Left colon (tissue), 2 donors: ENCODE measurements at regions not wholly inside any gene's neighbourhood (a gene's known extent, or its start where the extent isn't known, plus 50 kb on each side); places are given as distances from the start of the nearest gene placed in this dataset.

Experiments
- ATAC-seq: fragments of 200-7000 bp; cut with Tn5 transposase; one replicate; pipeline ENCODE4 v1.9.1; 2020; ENCODE audit warnings: mild to moderate bottlenecking, moderate library complexity
- DNase-seq, 2 donors: peaks; one replicate each; pipeline ENCODE4 v3.0.0-alpha.2; 2020
- intact Hi-C, 2 donors: fragments of 100-400 bp; cut with DNase I in 1 of 2; cut with micrococcal nuclease in 1 of 2; formaldehyde crosslinking; loops; one replicate each; pipeline versions ENCODE4 v1.11.2 to v1.14.0; 2022; cut with DNase I, micrococcal nuclease
- donor health status: DM: no; HTN: no; CAD: no.
- donor health status: DM: yes; HTN: yes; CAD: no.

DNA sequence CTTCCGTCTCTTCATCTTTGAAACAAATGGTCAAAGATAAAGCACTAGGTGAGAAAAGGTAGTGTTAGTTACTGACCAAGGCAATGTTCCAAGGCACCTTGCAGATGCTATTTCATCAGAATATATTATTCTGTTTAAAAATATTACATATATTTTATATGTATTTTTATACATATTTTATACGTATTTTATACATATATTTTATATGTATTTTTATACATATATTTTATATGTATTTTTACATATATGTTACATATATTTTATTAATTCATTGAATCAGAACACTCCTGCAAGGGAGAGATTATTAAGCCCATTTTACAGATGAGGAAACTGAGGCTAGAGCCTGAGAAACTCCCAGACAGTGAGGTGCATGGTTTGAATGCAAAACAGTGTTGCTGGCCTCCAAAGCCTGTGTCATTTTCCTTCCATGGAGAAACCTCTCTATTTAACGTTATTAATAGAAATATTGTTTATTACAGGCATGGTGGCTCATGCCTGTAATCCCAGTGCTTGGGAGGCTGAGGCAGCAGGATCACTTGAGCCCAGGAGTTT is 120.6 kb upstream of the CD82 start:
- ATAC-seq (no peak), DNase-seq (no peak)
- intact Hi-C loops, result no loop called here

DNA sequence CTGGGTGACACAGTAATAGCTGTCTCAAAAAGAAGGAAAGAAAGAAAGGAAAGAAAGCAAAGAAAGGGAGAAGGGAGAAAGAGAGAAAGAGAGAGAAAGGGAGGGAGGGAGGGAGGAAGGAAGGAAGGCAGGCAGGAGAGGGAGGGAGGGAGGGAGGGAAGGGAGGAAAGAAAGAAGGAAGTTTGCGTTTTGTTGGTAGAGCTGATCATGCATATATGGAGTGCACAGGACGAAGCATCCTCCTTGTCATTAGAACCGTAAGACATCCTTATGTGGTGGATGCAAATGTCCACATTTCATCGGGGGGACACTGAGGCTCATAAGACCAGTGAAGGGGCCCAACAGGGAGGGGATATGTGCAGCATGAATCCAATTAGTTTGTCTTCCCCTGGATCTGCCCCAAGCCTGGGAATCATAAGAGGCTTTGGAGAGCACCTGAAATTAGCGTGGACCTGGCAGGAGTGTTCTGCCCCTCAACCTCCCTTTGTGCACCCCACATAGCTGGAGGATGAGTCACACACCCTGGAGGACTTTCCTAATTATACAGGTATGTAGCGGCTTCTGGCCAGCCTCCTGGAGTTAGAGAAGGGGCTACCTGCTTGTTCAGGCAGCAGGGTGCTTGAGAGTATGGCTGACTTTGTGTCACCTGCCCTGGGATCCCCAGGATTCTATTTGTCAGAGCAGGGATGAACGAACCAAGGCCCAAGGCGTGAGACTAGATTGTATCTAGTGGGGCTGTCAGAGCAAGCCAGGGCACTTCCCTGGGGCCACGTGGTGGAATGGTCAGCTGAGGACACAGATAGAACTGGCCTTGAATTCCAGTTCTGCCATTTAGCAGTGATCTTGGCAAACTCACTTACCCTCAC is 119.7 kb upstream of the CD82 start:
- DNase-seq (no peak), ATAC-seq (no peak)
- intact Hi-C loops, result no loop called here

DNA sequence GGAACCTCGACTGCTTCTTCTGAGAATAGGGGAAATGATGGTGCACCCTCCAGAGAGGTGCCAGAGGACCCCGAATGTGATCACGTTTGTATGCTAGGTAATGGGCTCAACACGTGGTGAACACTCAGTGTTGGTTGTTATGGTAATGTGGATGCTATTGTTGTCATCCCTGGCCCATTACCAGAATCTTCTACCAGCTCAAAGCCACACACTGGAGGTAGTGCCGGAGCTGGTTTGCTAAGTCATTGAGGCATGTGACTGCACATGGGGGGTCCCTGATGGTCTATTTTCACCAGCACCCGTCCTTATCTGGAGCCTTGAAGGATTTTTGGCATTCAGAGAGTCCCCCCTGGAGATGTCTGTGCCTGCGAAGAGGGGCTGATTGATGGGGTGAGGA is 119.1 kb upstream of the CD82 start:
- ATAC-seq (no peak), DNase-seq (no peak)
- intact Hi-C loops, result no loop called here

- DNase-seq (no peak), ATAC-seq (no peak)
- intact Hi-C loops, result no loop called here
Measured at GRCh38 chr11:44446996-44447771, 118.3 kb upstream of the CD82 start.

GRCh38 chr11:44450295-44450932 is 115.0 kb upstream of the CD82 start:
- intact Hi-C loops, result no loop called here
- DNase-seq (no peak), ATAC-seq (no peak)

DNA sequence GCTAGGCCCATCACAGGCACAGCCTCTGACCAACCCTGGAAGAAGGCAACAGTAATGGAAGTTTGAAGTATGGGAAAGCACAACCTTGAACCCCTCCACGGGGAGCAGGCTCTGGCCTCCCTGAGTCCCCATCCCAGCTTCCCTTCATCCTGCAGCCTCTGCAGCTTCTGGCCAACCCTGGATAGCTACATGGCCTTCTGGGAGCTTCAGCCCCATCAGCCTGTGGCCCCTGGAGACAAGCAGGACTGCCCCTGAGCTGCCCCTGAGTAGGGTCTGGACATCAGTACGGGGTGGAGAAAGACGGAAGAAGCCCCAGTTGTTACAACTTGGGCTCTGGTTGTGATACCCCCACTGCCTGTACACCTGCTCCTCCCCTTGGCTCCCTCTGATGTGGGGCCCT is 113.8 kb upstream of the CD82 start:
- no peak for DNase-seq
- intact Hi-C loops, result no loop called here
- ATAC-seq, result no peak

GRCh38 chr11:44452827-44453572 is 112.5 kb upstream of the CD82 start:
- intact Hi-C loops, result no loop called here
- ATAC-seq (no peak), DNase-seq (no peak)

GRCh38 chr11:44453871-44454270 is 111.6 kb upstream of the CD82 start:
- DNase-seq (no peak), ATAC-seq (no peak)
- intact Hi-C loops, result no loop called here

DNA sequence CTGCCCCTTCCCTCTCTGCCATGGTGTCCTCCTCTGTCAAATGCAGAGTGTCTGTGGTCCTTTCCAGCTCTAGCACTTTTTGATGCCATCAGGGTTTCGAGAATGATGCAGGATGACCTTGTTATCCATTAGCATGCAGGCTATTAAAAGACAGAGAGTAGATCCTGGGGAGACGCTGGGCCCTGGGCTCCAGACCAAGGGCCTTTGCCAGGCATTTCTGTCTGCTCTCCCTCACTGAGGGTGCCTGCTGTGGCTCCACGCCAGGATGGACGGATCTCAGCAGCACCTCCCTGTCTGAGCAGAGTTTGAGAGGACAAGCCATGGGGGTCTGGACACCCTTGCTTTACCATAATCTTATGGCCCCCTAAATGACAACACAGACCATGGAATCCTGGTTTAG is 110.8 kb upstream of the CD82 start:
- intact Hi-C loops, result no loop called here
- DNase-seq (no peak), ATAC-seq (no peak)

- no peak for DNase-seq
- intact Hi-C loops, result no loop called here
- ATAC-seq, result no peak
Measured at GRCh38 chr11:44456544-44457300, 108.7 kb upstream of the CD82 start.

- ATAC-seq (no peak), DNase-seq (no peak)
- intact Hi-C loops, result no loop called here
Measured at GRCh38 chr11:44457862-44458261, 107.6 kb upstream of the CD82 start.

DNA sequence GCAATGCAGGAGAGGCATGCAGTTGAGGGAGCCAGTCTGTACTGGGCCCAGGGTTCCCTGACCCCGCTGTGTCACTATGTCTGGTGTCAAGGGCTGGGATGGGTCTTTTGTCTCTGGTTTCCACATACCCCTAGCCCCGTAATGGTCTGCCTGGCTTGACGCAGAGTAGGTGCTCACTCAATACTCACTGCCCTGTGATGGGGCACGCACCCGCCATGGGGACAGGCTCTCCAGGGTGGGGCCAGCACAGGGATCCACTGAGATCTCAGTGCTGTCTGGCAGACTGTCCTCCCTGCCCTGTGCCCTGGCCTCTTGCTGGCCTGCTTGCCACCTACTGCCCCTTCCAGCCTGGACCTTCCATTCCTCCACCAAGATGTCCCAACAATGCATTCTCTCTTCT is 101.7 kb upstream of the CD82 start:
- ATAC-seq (no peak), DNase-seq (no peak)
- intact Hi-C loops, result no loop called here

- intact Hi-C loops, result no loop called here
- ATAC-seq, result no peak
Measured at GRCh38 chr11:44464741-44465140, 100.7 kb upstream of the CD82 start.

GRCh38 chr11:44466531-44467205 is 98.8 kb upstream of the CD82 start:
- intact Hi-C loops, result no loop called here
- ATAC-seq (no peak), DNase-seq (no peak)

More at GRCh38 chr11:44464741-44465140, 100.7 kb upstream of the CD82 start:
- no peak for DNase-seq

- ATAC-seq, result no peak
- intact Hi-C loops, result no loop called here
- no peak for DNase-seq
Measured at GRCh38 chr11:44467413-44467812, 98.0 kb upstream of the CD82 start.

GRCh38 chr11:44467931-44468330 is 97.5 kb upstream of the CD82 start:
- DNase-seq (no peak), ATAC-seq (no peak)
- intact Hi-C loops, result no loop called here

- no peak for ATAC-seq
- intact Hi-C loops, result no loop called here
- DNase-seq, result no peak
Measured at GRCh38 chr11:44468345-44468988, 97.0 kb upstream of the CD82 start.
